ENCODE measurements at regions not wholly inside any gene's neighbourhood (a gene's known extent, or its start where the extent isn't known, plus 50 kb on each side); places are given as distances from the start of the nearest gene placed in this dataset.
A peak's percentile ranks its signal among the peaks of the same experiment; 100 is the strongest.

GRCh38 chr3:102163039-102163817, 271.6 kb upstream of the ZPLD1 start (continued):
- 0 out of 2 replicates have a peak, but pooled peaks have one; percentile 24 for TF ChIP-seq ZNF423 (tag by site-specific recombination; IDR thresholded peaks at IDR 0.05)
- TF ChIP-seq ZNF426 (tag by site-specific recombination; IDR thresholded peaks at IDR 0.05) = no peak
- 0 out of 2 replicates have a peak, but pooled peaks have one; percentile 26 for TF ChIP-seq KLF16 (tag by site-specific recombination; IDR thresholded peaks at IDR 0.05)
- peak; percentile 58 for TF ChIP-seq MZF1 (tag by site-specific recombination; IDR thresholded peaks at IDR 0.05; ENCODE audit: borderline replicate concordance)
- no peak for TF ChIP-seq ZNF830 (tag by site-specific recombination; IDR thresholded peaks at IDR 0.05; ENCODE audit: low read depth)
- TF ChIP-seq ZNF623 (tag by site-specific recombination; IDR thresholded peaks at IDR 0.05) = no peak
- peak; percentile 28; the same call in 1 of the 2 replicates for TF ChIP-seq ZNF366 (tag by site-specific recombination; conservative IDR thresholded peaks at IDR 0.05)
- peak; percentile 90 for TF ChIP-seq WT1 (tag by site-specific recombination; IDR thresholded peaks at IDR 0.05)
- TF ChIP-seq PATZ1 (tag by site-specific recombination; IDR thresholded peaks at IDR 0.05) = peak; percentile 52
- no peak for TF ChIP-seq ZBTB49 (tag by site-specific recombination; IDR thresholded peaks at IDR 0.05; ENCODE audit: low read depth)
- peak; percentile 72; the same call in 1 of the 2 replicates for TF ChIP-seq TCF7L2 (IDR thresholded peaks at IDR 0.05; ENCODE audit: borderline replicate concordance, low read depth, low read length)
- 0 out of 2 replicates have a peak, but pooled peaks have one; percentile 24 for TF ChIP-seq ZSCAN4 (tag by site-specific recombination; IDR thresholded peaks at IDR 0.05)
- peak; percentile 90 for TF ChIP-seq PRDM6 (tag by site-specific recombination; IDR thresholded peaks at IDR 0.05)
- 0 out of 2 replicates have a peak, but pooled peaks have one; percentile 24 for TF ChIP-seq ZNF692 (tag by site-specific recombination; IDR thresholded peaks at IDR 0.05)
- peak; percentile 68 for TF ChIP-seq ZNF341 (tag by site-specific recombination; IDR thresholded peaks at IDR 0.05; ENCODE audit: low read depth)
- TF ChIP-seq KLF10 (tag by site-specific recombination; IDR thresholded peaks at IDR 0.05) = peak; percentile 57; the same call in 1 of the 2 replicates
- TF ChIP-seq SP7 (tag by site-specific recombination; IDR thresholded peaks at IDR 0.05) = 0 out of 2 replicates have a peak, but pooled peaks have one; percentile 37
- no peak for TF ChIP-seq ZNF530 (tag by site-specific recombination; IDR thresholded peaks at IDR 0.05; ENCODE audit: low read depth)
- TF ChIP-seq ZNF2 (tag by site-specific recombination; IDR thresholded peaks at IDR 0.05) = peak; percentile 40; the same call in 1 of the 2 replicates
- peak; percentile 49; the same call in 1 of the 2 replicates for TF ChIP-seq ZNF580 (tag by site-specific recombination; IDR thresholded peaks at IDR 0.05)
- TF ChIP-seq KLF7 (tag by site-specific recombination; IDR thresholded peaks at IDR 0.05; ENCODE audit: borderline replicate concordance) = no peak
- TF ChIP-seq FEZF1 (tag by site-specific recombination; IDR thresholded peaks at IDR 0.05) = peak; percentile 76
- peak; percentile 62; the same call in 1 of the 2 replicates for TF ChIP-seq ZNF398 (tag by site-specific recombination; IDR thresholded peaks at IDR 0.05)
- peak; percentile 57; the same call in 1 of the 2 replicates for TF ChIP-seq ZBTB8A (tag by site-specific recombination; IDR thresholded peaks at IDR 0.05)
- TF ChIP-seq MEIS1 (CRISPR knock-in tag; IDR thresholded peaks at IDR 0.05; ENCODE audit: borderline replicate concordance) = no peak
- TF ChIP-seq ZNF645 (tag by site-specific recombination; IDR thresholded peaks at IDR 0.05) = no peak

All from HEK293 (cell line).